ENCODE measurements at regions not wholly inside any gene's neighbourhood (a gene's known extent, or its start where the extent isn't known, plus 50 kb on each side); places are given as distances from the start of the nearest gene placed in this dataset.

DNA sequence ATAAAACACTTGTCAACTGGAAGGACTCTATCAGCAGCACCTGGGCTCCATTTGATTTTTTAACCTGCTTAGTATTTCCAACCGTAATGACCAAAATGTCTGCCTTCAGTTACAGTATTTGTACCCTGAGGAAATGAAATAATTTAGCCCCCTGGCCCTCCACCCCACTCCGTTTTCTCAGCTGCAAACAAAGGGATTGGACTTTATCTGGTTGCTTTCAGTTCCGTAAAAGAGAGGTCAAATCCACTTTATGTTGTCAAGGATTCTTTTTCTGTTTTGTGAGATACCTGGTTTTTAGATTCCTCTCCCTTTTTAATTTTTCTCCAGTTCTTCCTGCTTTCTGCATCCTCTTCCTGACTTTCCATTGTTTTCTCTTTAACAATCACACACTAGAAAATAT, 64.4 kb upstream of the BMP2 start:
- TF ChIP-seq, protein P1, sequence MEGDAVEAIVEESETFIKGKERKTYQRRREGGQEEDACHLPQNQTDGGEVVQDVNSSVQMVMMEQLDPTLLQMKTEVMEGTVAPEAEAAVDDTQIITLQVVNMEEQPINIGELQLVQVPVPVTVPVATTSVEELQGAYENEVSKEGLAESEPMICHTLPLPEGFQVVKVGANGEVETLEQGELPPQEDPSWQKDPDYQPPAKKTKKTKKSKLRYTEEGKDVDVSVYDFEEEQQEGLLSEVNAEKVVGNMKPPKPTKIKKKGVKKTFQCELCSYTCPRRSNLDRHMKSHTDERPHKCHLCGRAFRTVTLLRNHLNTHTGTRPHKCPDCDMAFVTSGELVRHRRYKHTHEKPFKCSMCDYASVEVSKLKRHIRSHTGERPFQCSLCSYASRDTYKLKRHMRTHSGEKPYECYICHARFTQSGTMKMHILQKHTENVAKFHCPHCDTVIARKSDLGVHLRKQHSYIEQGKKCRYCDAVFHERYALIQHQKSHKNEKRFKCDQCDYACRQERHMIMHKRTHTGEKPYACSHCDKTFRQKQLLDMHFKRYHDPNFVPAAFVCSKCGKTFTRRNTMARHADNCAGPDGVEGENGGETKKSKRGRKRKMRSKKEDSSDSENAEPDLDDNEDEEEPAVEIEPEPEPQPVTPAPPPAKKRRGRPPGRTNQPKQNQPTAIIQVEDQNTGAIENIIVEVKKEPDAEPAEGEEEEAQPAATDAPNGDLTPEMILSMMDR (IDR thresholded peaks at IDR 0.05): no peak
- TF ChIP-seq POLR2AphosphoS5 (IDR thresholded peaks at IDR 0.05) (no peak), POLR2A (IDR thresholded peaks at IDR 0.05) (no peak), EP300 (IDR thresholded peaks at IDR 0.05) (no peak)
